AML-193 (cell line): ENCODE measurements at regions not wholly inside any gene's neighbourhood (a gene's known extent, or its start where the extent isn't known, plus 50 kb on each side); places are given as distances from the start of the nearest gene placed in this dataset.
A peak's percentile ranks its signal among the peaks of the same experiment; 100 is the strongest.

Source experiments
- DNase-seq, 2 experiments: peaks; one replicate each; lab custom pipeline; 2025; lab: John Stamatoyannopoulos, UW

DNA sequence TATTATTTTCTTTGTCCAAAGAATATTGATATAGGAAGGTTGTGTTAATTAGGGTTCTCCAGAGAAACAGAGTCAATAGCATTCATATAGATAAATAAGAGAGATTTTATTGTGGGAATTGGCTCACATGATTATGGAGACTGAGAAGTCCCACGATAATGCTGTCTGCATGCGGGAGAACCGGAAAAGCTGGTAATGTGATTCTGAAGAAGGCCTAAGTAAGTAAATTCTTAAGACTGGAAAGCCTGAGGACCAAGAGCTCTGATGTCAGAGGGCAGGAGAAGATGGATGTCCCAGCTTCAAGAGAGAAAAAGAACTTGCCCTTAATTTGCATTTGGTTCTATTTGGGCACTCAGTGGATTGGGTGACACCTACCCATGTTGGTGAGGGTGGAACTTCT is 307.4 kb upstream of the C9orf72 start:
- DNase-seq = no peak

DNA sequence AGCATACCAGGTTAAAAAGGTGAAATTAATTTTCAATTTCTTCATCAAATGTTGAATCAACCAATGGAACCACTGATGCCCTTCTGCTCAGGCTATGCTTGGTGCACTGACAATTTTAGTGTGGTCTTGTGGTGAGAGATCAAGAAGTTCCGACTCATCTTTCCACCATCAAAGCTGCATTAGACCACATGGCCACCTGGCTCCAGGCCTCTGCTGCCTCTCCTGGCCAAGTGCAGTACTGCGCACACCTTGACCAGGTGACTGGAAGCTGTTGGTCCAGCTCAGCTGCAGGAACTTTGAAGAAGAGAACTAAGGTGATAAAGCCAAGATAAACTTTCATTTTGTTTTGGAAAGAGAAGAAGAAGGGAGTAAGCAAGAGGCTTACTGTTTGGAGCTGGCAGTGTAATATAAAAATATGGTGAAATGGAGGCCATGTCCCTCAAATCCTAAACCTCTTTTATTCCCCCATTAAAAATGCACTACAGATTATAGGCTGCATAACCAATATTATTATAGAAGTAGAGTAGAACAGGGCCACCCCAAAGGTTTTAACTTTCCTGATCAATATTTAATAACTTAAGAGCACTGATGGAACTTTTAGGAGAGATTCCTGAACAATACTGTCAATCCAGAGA is 315.5 kb upstream of the C9orf72 start:
- DNase-seq = peak in 1 of 2 experiments; percentile 20

DNA sequence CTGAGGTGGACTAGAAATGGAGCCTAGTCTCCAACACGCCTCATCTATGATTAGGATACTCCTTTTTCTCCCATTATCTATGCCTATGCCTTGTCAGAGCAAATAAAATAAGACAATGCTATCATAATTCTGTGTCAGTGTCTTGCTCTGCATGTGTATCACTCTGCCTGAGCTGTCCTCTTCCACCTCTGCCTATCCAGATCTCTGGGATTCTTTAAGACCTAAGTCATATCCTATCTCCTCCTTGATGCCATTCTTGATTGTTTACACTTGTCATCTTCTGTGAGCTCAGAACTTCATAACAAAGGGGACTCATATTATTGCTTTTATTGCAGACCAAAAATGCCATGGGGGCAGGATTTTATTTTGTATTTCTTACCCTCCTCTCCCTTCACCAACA is 351.2 kb upstream of the C9orf72 start:
- DNase-seq = no peak

DNA sequence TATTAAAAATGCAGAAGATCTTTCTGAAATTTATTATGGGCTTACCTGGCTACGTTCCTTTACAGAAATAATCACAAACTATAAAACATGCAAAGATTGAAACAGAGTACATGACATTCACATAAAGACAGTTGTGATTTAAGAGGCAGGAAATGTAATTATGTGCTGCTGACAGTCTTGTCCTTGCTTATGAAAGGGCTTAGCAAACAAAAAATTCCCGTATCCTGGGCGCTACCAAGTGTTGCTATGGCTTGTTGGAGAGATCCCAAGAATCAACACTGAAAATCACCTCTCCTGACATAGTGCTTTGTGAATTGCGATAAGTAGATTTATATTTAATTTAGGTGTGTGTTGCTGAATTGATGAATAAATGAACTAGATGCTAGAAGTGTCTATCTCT is 352.5 kb upstream of the C9orf72 start:
- DNase-seq = no peak

DNA sequence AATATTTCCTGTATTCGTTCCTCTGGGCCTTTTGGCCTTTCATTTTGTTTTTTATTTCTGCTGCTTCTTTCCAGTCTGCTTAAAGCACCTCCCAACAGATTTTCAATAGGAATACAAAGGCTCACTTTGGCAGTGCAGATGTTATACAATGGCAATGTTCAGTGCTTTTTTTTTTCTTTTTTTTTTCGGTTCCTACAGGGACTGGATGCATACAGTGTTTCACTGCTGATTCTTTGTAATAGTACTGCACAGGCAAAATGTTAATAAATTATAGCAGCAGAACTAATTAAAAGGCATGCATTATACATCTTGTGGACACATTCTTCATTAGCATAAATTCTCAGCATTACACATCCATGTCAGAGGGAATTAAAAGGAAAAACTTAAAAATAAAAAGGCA is 356.6 kb upstream of the C9orf72 start:
- DNase-seq = no peak

DNA sequence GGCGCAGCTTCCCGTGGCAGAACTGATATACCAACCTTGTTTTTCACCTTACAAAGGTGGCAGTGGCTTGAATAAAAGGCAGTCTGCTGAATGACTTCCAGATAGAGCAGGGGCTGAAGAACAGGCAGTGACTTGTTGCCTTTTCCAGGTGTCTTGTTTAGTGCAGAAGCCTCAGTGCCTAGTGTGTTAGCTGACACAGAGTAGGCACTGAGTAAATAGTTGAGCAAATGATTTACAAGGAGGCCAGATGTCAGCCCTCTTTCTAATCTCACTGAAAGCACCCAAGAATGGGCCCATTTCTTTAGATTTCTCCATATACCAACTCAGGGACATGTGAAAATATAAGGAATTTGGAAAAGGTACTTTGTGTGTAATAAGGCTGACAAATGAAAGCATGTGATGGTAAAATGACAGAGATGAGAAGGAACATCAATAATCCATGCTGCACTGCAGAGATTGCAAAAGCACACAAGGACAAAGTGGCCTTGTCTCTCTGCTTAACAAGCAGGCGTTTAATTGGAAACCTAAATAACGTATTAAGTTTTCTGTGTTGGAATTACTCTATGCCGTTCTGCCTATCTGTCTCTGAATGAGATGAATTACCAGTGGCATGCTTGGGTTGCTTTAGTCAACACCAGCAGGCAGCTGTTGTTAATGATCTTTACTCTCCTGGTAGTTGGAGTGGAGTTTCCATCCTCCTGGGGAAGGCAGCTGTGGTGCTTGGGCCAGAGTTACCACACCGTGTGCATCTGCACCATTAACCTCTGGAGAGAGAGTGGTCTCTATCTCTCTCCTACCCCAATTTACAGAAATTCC is 360.1 kb upstream of the C9orf72 start:
- DNase-seq = no peak

DNA sequence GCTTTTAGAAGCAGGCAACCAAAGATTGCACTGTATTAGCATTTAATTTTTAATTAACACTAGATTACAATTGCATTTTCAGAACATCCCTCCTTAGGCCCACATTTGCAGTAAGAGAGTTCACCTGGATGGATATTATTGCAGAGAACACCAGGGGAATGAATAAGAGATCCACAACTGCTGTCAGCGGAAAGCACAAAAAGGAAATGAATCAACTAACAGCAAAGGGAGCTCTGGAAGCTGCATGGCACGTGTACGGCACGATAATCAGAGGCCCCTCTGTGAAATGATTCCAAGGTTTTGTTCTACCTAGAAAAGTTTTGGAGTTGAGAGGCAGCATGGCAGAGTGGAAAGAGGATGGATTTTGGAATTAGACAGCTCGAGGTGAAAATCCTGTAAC is 361.2 kb upstream of the C9orf72 start:
- no peak for DNase-seq

DNA sequence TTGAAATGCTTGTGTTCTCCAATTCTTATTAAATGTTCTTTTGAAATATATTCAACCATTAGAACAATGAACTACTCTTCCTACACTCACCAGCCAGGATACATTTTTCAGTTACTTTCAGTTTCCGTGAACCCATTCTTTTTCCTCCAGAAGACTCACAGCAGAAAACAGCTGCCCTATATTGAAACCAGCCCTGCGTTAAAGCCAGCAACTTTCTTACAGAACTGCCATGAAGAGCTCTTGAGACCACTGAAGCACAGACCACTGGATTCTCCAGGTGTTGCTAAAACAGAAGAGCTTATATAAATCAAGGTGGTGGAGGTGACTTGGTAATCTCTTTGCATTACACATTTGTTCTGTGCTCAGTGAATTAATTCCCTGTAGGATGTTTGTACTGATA is 365.9 kb upstream of the C9orf72 start:
- no peak for DNase-seq

DNA sequence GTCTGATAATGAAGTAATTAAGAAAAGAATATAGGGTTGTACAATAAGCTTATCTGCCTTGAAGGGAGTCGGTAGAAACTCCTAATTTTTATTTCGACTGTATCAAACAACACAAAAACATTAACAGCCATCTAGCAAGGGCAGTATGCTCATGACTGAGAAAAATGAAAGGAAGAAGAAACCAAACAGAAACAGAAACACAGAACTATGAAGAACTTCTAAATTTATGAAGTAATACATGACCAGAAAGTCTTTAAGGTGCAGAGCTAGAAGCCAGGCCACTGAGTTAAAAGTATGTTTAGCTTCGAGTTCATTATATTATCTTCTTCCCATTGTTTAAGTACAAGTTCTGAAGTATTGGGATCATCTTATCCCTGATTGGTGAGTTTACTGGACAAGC is 367.3 kb upstream of the C9orf72 start:
- no peak for DNase-seq

DNA sequence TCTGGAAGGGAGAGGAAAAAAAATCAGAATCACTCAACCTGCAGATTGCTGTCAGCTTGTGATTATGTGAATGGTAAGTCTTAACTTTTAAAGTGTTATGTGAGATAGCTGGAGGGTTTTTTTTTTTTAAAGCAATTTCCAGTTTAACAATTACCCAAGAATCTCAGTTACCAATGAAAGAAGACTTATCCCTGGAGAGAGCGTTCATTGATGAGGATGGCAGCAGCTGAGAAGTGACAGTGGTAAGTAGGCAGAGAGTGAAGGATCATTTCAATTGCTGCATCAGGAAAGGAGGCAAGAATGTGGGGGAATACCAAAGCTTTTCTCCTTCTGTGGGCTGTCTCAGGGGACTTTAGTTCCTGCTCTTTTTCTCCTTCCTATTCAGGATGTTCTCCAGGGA is 370.2 kb upstream of the C9orf72 start:
- DNase-seq = no peak

DNA sequence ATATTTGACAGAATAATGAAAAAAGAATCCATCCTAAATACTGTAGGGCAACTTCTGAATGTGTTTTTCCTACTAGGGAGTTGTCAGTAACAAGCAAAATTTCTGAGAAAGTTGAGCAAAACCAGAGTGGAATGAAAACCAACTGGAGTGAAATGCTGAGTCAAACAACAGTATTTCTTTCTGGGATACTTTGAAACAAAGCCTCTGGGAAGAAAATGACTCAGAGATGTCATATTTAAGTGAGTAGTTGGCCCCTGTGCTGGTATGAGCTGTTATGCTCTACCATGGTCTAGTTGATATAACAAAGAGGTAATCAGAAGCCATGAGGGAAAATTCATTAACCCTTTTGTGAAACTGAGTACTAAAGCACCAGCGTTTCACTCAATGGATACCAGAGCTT is 372.1 kb upstream of the C9orf72 start:
- DNase-seq = no peak

DNA sequence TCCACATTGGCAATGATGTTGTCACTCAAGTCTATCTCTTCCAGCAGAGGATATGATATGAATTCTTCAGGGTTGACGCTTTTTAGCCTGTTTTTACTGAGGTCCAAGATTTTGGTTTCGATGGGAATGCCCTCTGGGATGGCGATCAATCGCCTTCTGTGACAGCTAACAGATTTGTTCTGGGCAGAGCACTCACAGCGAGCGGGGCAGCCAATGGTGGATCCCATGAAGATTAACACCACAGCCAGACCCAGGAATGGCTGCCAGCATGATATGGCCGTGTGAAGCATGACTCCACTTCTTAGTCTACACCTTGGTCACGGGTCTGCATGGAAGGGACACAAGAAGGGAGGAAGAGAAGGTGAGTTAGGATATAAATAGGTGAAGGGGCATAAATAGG is 377.1 kb upstream of the C9orf72 start:
- DNase-seq = no peak

DNA sequence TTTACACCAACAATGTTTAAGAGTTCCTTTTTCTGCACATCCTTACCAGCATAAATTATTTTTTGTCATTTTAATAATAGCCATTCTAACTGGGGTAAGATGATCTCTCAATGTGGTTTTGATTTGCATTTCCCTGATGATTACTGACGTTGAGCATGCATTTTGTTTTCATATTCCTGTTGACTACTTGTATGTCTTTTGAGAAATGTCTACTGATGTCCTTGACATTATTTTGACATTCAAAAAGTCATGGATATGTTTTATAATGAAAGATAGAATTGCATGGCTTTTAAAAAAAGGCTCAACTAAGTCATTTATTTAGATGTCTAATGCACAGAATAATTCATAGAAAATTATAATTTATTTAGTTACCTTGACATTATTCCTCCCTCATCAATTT is 381.6 kb upstream of the C9orf72 start:
- no peak for DNase-seq

DNA sequence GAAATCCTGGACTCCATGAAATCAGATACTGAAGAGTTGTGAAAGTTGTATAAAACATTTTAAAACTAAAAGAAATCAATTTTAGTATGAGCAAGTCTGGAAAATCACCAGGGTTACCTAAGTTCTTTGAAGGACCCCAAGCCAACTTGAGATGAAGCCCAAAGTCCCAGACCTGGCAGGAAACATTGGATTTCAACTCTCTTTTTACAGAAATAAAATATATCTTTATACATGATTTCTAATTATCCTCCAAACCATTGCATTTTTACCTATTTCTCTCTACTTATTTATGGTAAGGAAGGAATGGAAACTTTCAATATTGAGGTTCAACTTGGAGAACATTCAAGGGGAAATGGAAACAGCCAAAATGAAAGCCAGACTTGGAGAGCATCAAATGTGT is 390.6 kb upstream of the C9orf72 start:
- DNase-seq = no peak

DNA sequence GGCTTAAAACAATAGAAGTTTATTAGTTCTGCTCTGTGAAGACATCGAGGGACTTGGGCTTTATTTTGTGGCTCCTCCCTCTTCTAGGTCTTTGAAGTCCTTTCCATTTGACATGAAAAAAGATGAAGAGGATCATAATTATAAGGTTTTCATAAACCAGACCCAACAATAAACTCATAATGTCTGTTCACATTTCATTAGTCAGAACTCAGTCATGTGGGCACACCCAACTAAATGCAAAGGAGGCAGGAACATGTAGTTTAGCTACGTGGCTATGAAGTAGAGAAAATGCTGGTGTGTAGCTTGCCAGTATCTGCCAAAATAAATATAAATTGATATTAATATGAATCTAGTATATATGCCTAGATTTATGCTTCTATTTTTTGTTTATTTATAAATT is 393.9 kb upstream of the C9orf72 start:
- no peak for DNase-seq

DNA sequence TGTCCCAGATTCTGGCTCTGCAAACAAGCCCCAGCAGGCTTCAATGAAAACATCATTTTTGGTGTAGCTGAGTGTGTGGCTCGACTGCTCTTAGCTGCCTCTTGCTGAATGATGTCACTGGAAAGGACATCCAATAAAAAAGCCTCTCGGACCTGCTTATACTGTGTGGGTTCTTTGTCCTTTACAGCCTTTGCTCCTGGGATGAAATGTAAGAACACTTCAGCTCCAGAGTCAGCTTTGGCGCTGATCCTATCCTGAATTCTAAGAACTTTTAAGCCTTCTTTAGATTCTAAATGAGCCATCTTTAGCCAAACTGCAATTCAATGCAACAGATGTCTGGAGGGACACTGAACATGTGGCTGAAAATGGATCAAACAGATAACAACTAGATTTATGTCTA is 404.6 kb upstream of the C9orf72 start:
- no peak for DNase-seq

DNA sequence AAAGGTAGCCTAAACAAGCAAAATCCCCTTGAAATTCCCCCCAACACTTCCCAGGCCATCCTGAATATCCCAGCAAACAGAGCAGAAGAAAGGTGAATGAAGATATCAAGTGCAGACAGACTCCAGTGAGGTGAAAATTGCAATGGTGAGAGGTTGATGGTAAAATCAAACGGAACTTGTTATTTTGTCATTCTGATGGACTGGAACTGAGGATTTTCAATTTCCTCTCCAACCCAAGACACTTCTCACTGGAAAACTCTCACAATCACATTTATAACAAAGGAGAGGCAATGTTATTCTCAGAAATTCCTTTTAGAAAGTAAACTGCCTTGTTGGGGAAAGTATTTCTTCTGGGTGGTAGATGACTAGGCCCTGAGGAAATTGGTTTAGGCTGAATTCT is 412.4 kb upstream of the C9orf72 start:
- DNase-seq = no peak

DNA sequence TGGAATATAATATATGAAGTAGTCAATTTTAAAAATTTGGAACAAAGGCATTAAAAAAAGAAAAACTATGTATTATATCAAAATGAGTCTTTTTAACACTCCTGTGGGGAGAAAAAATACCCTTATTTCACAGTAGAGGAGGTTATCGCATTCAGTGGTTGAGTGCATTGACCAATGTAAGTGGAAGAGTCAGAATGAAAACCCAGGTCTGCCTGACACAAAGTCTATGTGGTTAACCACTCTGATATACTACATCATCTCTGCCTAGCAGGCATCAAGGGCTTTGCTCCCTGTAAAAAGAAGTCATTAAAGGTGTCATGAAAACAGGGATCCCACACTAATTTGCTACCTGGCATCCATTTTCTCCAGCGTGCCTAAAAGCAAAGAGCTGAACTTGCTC is 417.2 kb upstream of the C9orf72 start:
- no peak for DNase-seq

DNA sequence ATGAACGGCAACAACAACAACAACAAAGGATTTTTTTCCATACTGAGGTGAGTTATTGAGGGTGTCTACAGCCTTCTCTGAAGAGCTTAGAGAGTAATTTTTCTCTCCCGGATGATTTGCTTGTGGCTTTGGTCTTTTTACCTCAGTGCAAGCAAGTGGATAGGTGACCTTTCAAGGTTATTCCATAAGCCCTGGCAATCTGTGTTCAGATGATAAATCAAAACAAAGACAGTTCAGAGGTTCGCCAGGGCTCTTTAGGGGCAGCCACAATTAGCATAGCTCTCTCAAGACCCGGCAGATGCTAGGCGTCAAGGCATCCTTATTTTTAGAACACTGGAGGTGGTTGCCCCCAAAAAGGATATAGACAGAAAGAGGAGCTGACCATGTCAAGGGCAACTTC is 417.9 kb upstream of the C9orf72 start:
- no peak for DNase-seq

DNA sequence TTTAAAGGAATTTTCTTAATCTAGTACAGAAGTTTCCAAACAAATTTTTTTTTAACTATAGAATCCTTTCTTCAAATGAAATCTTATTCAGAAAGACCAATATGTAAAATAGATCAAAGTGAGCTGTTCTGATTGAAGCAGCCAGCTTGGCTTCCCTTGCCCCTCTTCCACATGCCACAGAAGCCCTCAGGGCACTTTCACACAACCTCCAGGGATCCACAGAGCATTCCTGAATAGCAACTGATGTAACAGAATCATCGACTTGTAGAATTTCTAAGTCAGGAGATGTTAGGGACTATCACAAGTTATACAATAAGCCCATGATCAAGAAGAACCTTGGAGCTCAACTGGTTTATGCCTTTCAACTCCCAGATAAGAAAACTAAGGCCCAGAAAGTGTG is 427.8 kb upstream of the C9orf72 start:
- DNase-seq = no peak

DNA sequence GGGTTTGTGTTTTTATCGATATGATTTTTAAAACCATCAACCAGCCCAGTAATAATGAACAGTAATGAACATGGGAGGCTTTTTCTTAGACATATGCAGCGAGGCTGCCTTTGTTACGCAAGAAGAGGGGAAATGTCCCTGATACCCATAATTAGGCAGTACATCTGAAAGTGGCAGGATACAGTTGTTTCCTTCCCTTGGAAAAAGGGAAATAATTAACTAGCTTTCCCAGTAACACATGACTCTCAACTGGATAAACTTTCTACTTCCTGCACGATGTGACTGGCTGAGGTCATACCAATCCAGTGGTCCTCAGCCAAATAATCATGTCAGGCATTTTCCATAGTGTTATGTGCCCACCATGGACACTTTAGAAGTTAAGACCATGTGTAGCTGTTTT is 431.6 kb upstream of the C9orf72 start:
- no peak for DNase-seq

DNA sequence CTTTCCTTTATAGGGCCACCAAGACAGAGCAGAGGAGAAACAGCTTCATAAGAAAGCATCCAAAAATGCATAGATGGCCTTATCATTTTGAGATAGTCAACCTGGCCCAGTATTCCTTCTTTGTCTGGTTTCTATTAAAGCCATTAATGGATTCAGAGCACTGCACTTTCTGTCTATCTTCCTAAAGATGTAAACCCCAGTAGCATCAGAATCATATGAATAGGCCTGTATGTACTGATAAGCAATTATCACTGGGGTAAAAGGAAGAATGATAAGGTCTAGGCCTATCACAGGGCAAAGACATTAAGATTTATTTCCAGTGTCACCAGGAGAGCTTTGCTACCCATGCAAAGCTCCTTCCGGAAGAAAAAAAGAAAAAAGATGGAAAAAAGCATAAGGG is 432.5 kb upstream of the C9orf72 start:
- DNase-seq = no peak

DNA sequence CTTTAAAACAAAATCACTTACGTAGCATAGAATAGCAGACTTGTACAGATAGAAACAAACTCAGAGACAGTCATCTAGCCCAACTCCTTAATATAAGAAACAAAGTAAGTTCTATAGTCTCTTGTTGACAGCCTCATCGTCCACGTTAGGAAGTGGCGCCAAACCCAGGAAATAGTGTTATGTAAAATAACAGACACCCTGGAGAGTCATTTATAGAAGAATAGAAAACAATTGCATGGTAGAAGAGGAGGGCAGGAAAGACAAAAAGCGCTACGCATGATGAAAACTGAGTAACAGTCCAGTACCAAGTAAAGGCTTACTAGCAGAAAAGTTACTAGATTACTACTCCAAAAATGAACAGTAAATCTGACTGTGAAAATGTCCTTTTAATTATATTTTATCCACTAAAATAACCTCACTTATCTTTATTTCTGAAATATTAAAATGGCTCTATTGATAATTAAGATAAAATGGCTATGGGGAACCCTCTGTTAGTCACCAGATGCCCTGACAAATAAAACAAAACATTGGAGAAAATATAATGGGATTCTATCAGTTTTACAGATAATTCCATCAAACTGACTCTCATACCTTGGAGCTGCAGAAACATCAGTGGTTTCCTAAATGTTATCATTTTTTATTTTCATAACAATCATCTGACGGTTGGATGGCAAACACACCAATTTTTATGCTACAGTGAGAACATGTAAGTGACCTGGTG is 434.0 kb upstream of the C9orf72 start:
- no peak for DNase-seq
